Mesenchymal stem cell (in vitro differentiated cells and primary cell): ENCODE measurements at regions not wholly inside any gene's neighbourhood (a gene's known extent, or its start where the extent isn't known, plus 50 kb on each side); places are given as distances from the start of the nearest gene placed in this dataset.

ENCODE experiments used
- DNase-seq: peaks from one replicate; pipeline ENCODE4 v3.0.0-alpha.2; 2013
- H2AFZ ChIP-seq: one replicate; pipeline ENCODE4 v1.6.1; 2013; ENCODE audit warnings: low read depth, mild to moderate bottlenecking, control low read depth, inconsistent platforms, low read length, moderate library complexity
- H2AK5ac ChIP-seq: 2 replicates; pipeline ENCODE4 v1.6.1; 2013; ENCODE audit warnings: low read length, moderate library complexity, mild to moderate bottlenecking, inconsistent platforms; ENCODE audit not compliant: severe bottlenecking
- H2BK120ac ChIP-seq: one replicate; pipeline ENCODE4 v1.6.1; 2013; ENCODE audit warnings: low read depth, mild to moderate bottlenecking, inconsistent platforms, low read length, moderate library complexity
- H2BK12ac ChIP-seq, 2 experiments: one replicate each; pipeline ENCODE4 v1.6.1; 2013; ENCODE audit warnings: inconsistent platforms in 2 of 2, low read length in 2 of 2, mild to moderate bottlenecking in 2 of 2, moderate library complexity in 2 of 2, control low read depth in 1 of 2
- H2BK15ac ChIP-seq: one replicate; pipeline ENCODE4 v1.6.1; 2013; ENCODE audit warnings: mild to moderate bottlenecking, low read depth, inconsistent platforms; ENCODE audit not compliant: poor library complexity, severe bottlenecking
- H2BK5ac ChIP-seq: 2 replicates; pipeline ENCODE4 v1.6.1; 2013; ENCODE audit warnings: low read depth, mild to moderate bottlenecking, low read length, control low read depth, inconsistent platforms; ENCODE audit not compliant: poor library complexity, severe bottlenecking
- H3K14ac ChIP-seq, 2 experiments: one replicate each; pipeline ENCODE4 v1.6.1; 2013; ENCODE audit warnings: inconsistent platforms in 2 of 2, low read length in 2 of 2, control low read depth in 1 of 2, mild to moderate bottlenecking in 1 of 2, moderate library complexity in 1 of 2
- H3K18ac ChIP-seq, 2 experiments: one replicate each; pipeline ENCODE4 v1.6.1; 2013; ENCODE audit warnings: inconsistent platforms in 2 of 2, low read length in 2 of 2, control low read depth in 1 of 2, low read depth in 1 of 2, mild to moderate bottlenecking in 1 of 2
- H3K23ac ChIP-seq, 2 experiments: one replicate each; pipeline ENCODE4 v1.6.1; 2013; ENCODE audit warnings: inconsistent platforms in 2 of 2, low read length in 2 of 2, mild to moderate bottlenecking in 2 of 2, moderate library complexity in 2 of 2, control low read depth in 1 of 2
- H3K27ac ChIP-seq: 2 replicates; pipeline ENCODE4 v1.5.1; 2013; ENCODE audit warnings: mild to moderate bottlenecking, moderate library complexity, low read length, control low read depth, inconsistent platforms; ENCODE audit not compliant: poor library complexity, severe bottlenecking
- H3K27me3 ChIP-seq, 2 experiments: 2 replicates each; pipeline versions ENCODE4 v1.6.1 to v1.7.0; 2013; ENCODE audit warnings: low read length in 2 of 2, mild to moderate bottlenecking in 2 of 2, moderate library complexity in 2 of 2, control low read depth in 1 of 2, inconsistent platforms in 1 of 2; ENCODE audit not compliant: control insufficient read depth in 1 of 2, insufficient read depth in 1 of 2
- H3K36me3 ChIP-seq, 2 experiments: 2 replicates each; pipeline versions ENCODE4 v1.6.1 to v1.7.0; 2013; ENCODE audit warnings: low read length in 2 of 2, control low read depth in 1 of 2, inconsistent platforms in 1 of 2, low read depth in 1 of 2, mild to moderate bottlenecking in 1 of 2; ENCODE audit not compliant: insufficient read depth in 2 of 2, control insufficient read depth in 1 of 2
- H3K4ac ChIP-seq, 2 experiments: one replicate each; pipeline ENCODE4 v1.6.1; 2013; ENCODE audit warnings: inconsistent platforms in 2 of 2, low read length in 2 of 2, mild to moderate bottlenecking in 2 of 2, moderate library complexity in 2 of 2, control low read depth in 1 of 2, low read depth in 1 of 2
- H3K4me1 ChIP-seq: 2 replicates; pipeline ENCODE4 v1.6.1; 2013; ENCODE audit warnings: low read depth, low read length, control low read depth; ENCODE audit not compliant: control insufficient read depth, insufficient read depth
- H3K4me2 ChIP-seq: 2 replicates; pipeline ENCODE4 v1.6.1; 2013; ENCODE audit warnings: low read length, mild to moderate bottlenecking, inconsistent platforms; ENCODE audit not compliant: poor library complexity, severe bottlenecking
- H3K4me3 ChIP-seq, 2 experiments: 2 replicates each; pipeline versions ENCODE4 v1.5.1 to v1.7.0; 2013; ENCODE audit warnings: low read length in 2 of 2, mild to moderate bottlenecking in 2 of 2, control low read depth in 1 of 2, low read depth in 1 of 2; ENCODE audit not compliant: insufficient read depth in 1 of 2
- H3K79me1 ChIP-seq: replicated peaks from 2 replicates; pipeline ENCODE4 v1.6.1; 2013; ENCODE audit warnings: mild to moderate bottlenecking, control low read depth, low read length, inconsistent platforms; ENCODE audit not compliant: poor library complexity, severe bottlenecking
- H3K9ac ChIP-seq: 2 replicates; pipeline ENCODE4 v1.7.0; 2013; ENCODE audit warnings: mild to moderate bottlenecking, low read length, moderate library complexity
- H3K9me3 ChIP-seq: 2 replicates; pipeline ENCODE4 v1.7.0; 2013; ENCODE audit warnings: mild to moderate bottlenecking, low read length; ENCODE audit not compliant: control insufficient read depth
- H4K8ac ChIP-seq: one replicate; pipeline ENCODE4 v1.6.1; 2013; ENCODE audit warnings: inconsistent platforms, mild to moderate bottlenecking, low read length, moderate library complexity
- H4K91ac ChIP-seq: one replicate; pipeline ENCODE4 v1.6.1; 2013; ENCODE audit warnings: mild to moderate bottlenecking, low read length, inconsistent platforms
- WGBS: methylation state at CpG from one replicate; pipeline ENCODE4 v1.1.7; 2013; ENCODE audit warnings: mixed read lengths; 5-methylcytosine and 5-hydroxymethylcytosine counted together

- no peak for DNase-seq
- no peaks in the 10 kb centered on the region for H3K4me1 ChIP-seq
- H3K79me1 ChIP-seq, result no peaks in the 10 kb centered on the region
- H3K4me3 ChIP-seq, result no peak overlapping the region
- H3K9ac ChIP-seq, result no peak overlapping the region
- no peak overlapping the region for H3K18ac ChIP-seq
- peaks cover 0 to 3% of the 10 kb centered on the region in 2 experiments for H3K27me3 ChIP-seq
- H2BK15ac ChIP-seq, result no peak overlapping the region
- no peak overlapping the region for H2BK5ac ChIP-seq
- H3K36me3 ChIP-seq, result no peaks in the 10 kb centered on the region
- no peak overlapping the region for H2BK120ac ChIP-seq
- WGBS, result 63% methylated on average over 5 of the region's 5 CpGs
- H4K8ac ChIP-seq, result no peak overlapping the region
- H2BK12ac ChIP-seq, result no peak overlapping the region
- no peak overlapping the region for H3K4ac ChIP-seq
- no peak overlapping the region for H2AK5ac ChIP-seq
- H3K27ac ChIP-seq, result no peak overlapping the region
- peaks cover 6% of the 10 kb centered on the region for H3K9me3 ChIP-seq
- H4K91ac ChIP-seq, result no peak overlapping the region
- H3K14ac ChIP-seq, result no peak overlapping the region
- H3K4me2 ChIP-seq, result no peak overlapping the region
- no peak overlapping the region for H3K23ac ChIP-seq
- H2AFZ ChIP-seq, result no peak overlapping the region
Measured at GRCh38 chr3:67123914-67124313, 125.8 kb downstream of the KBTBD8 start.

- Histone ChIP-seq H3K14ac (no peak overlapping the region), H4K8ac (no peak overlapping the region), H3K18ac (no peak overlapping the region), H3K4me2 (no peak overlapping the region), H3K27me3 (peaks cover 0 to 3% of the 10 kb centered on the region in 2 experiments), H3K9ac (no peak overlapping the region), H3K27ac (no peak overlapping the region), H2AK5ac (no peak overlapping the region), H3K9me3 (peaks cover 6% of the 10 kb centered on the region), H2BK12ac (no peak overlapping the region), H2BK5ac (no peak overlapping the region), H3K4me1 (no peaks in the 10 kb centered on the region), H3K79me1 (no peaks in the 10 kb centered on the region), H3K4ac (no peak overlapping the region), H3K4me3 (no peak overlapping the region), H2BK15ac (no peak overlapping the region), H4K91ac (no peak overlapping the region), H2BK120ac (no peak overlapping the region), H2AFZ (no peak overlapping the region), H3K36me3 (no peaks in the 10 kb centered on the region), H3K23ac (no peak overlapping the region)
- no peak for DNase-seq
- 43% methylated on average over 2 of the region's 3 CpGs for WGBS
Measured at GRCh38 chr3:67127254-67127653, 129.1 kb downstream of the KBTBD8 start.

- Histone ChIP-seq H4K8ac (no peak overlapping the region), H3K4ac (no peak overlapping the region), H3K14ac (no peak overlapping the region), H2AFZ (no peak overlapping the region), H2AK5ac (no peak overlapping the region), H3K4me1 (no peaks in the 10 kb centered on the region), H3K36me3 (no peaks in the 10 kb centered on the region), H4K91ac (no peak overlapping the region), H2BK15ac (no peak overlapping the region), H2BK12ac (no peak overlapping the region), H3K18ac (no peak overlapping the region), H2BK120ac (no peak overlapping the region), H3K4me3 (no peak overlapping the region), H3K9me3 (no peaks in the 10 kb centered on the region), H3K23ac (no peak overlapping the region), H2BK5ac (no peak overlapping the region), H3K9ac (no peak overlapping the region), H3K4me2 (no peak overlapping the region), H3K27ac (no peak overlapping the region), H3K79me1 (no peaks in the 10 kb centered on the region), H3K27me3 (no peaks in the 10 kb centered on the region)
- WGBS, result 83% methylated on average over 8 of the region's 8 CpGs
- no peak for DNase-seq
Measured at GRCh38 chr3:67142432-67142831, 144.3 kb downstream of the KBTBD8 start.

GRCh38 chr3:67145738-67146137 is 147.6 kb downstream of the KBTBD8 start:
- no peak overlapping the region for H3K14ac ChIP-seq
- WGBS, result 82% methylated on average over 1 of the region's 2 CpGs
- H2AK5ac ChIP-seq, result no peak overlapping the region
- DNase-seq, result no peak
- H3K79me1 ChIP-seq, result no peaks in the 10 kb centered on the region
- H4K8ac ChIP-seq, result no peak overlapping the region
- H3K36me3 ChIP-seq, result no peaks in the 10 kb centered on the region
- no peak overlapping the region for H3K23ac ChIP-seq
- no peak overlapping the region for H3K18ac ChIP-seq
- no peaks in the 10 kb centered on the region for H3K4me1 ChIP-seq
- no peak overlapping the region for H3K4ac ChIP-seq
- no peak overlapping the region for H4K91ac ChIP-seq
- H3K4me3 ChIP-seq, result no peak overlapping the region
- H2AFZ ChIP-seq, result no peak overlapping the region
- H2BK15ac ChIP-seq, result no peak overlapping the region
- H2BK120ac ChIP-seq, result no peak overlapping the region
- H3K9me3 ChIP-seq, result no peaks in the 10 kb centered on the region
- H3K4me2 ChIP-seq, result no peak overlapping the region
- no peak overlapping the region for H3K9ac ChIP-seq
- no peak overlapping the region for H2BK5ac ChIP-seq
- no peak overlapping the region for H3K27ac ChIP-seq
- H3K27me3 ChIP-seq, result no peaks in the 10 kb centered on the region
- no peak overlapping the region for H2BK12ac ChIP-seq
